H9 (cell line): ENCODE measurements at regions not wholly inside any gene's neighbourhood (a gene's known extent, or its start where the extent isn't known, plus 50 kb on each side); places are given as distances from the start of the nearest gene placed in this dataset.

ENCODE experiments used
- DNase-seq: peaks from one replicate; pipeline ENCODE4 v3.0.0-alpha.2; 2017
- H2AFZ ChIP-seq: one replicate; pipeline ENCODE4 v1.6.1; 2013; ENCODE audit warnings: mild to moderate bottlenecking, low read length, control low read depth, moderate library complexity
- H2AK5ac ChIP-seq: 2 replicates; pipeline ENCODE4 v1.6.1; 2013; ENCODE audit warnings: low read length, control low read depth, mixed read lengths; ENCODE audit not compliant: insufficient read length
- H2BK120ac ChIP-seq: one replicate; pipeline ENCODE4 v1.6.1; 2013; ENCODE audit warnings: low read depth, mild to moderate bottlenecking, low read length, control low read depth, inconsistent platforms; ENCODE audit not compliant: poor library complexity, severe bottlenecking
- H2BK12ac ChIP-seq: 2 replicates; pipeline ENCODE4 v1.6.1; 2013; ENCODE audit warnings: low read length, control low read depth, mixed read lengths, low read depth; ENCODE audit not compliant: insufficient read length
- H2BK15ac ChIP-seq: 2 replicates; pipeline ENCODE4 v1.6.1; 2013; ENCODE audit warnings: low read depth, low read length, control low read depth
- H2BK20ac ChIP-seq: one replicate; pipeline ENCODE4 v1.6.1; 2013; ENCODE audit warnings: low read depth, mild to moderate bottlenecking, low read length, control low read depth, inconsistent platforms; ENCODE audit not compliant: poor library complexity, severe bottlenecking
- H2BK5ac ChIP-seq: 2 replicates; pipeline ENCODE4 v1.6.1; 2013; ENCODE audit warnings: low read length, control low read depth, mixed read lengths; ENCODE audit not compliant: insufficient read length
- H3K14ac ChIP-seq: 2 replicates; pipeline ENCODE4 v1.6.1; 2013; ENCODE audit warnings: low read length, control low read depth; ENCODE audit not compliant: insufficient read depth
- H3K18ac ChIP-seq: 2 replicates; pipeline ENCODE4 v1.6.1; 2013; ENCODE audit warnings: low read depth, mild to moderate bottlenecking, mixed read lengths, low read length, control low read depth; ENCODE audit not compliant: insufficient read length
- H3K23ac ChIP-seq: 2 replicates; pipeline ENCODE4 v1.6.1; 2013; ENCODE audit warnings: low read length, control low read depth, mixed read lengths, low read depth; ENCODE audit not compliant: insufficient read length
- H3K23me2 ChIP-seq: 2 replicates; pipeline ENCODE4 v1.6.1; 2013; ENCODE audit warnings: low read depth, mild to moderate bottlenecking, mixed read lengths, low read length, control low read depth; ENCODE audit not compliant: insufficient read length, poor library complexity, severe bottlenecking
- H3K27ac ChIP-seq: 2 replicates; pipeline ENCODE4 v1.5.1; 2013; ENCODE audit warnings: low read length, control low read depth, mixed read lengths, low read depth; ENCODE audit not compliant: insufficient read length
- H3K27me3 ChIP-seq: 2 replicates; pipeline ENCODE4 v1.6.1; 2013; ENCODE audit warnings: low read length, control low read depth, inconsistent platforms; ENCODE audit not compliant: insufficient read depth
- H3K4ac ChIP-seq: 2 replicates; pipeline ENCODE4 v1.6.1; 2013; ENCODE audit warnings: low read depth, mild to moderate bottlenecking, control low read depth, inconsistent platforms, low read length, moderate library complexity
- H3K4me1 ChIP-seq: 2 replicates; pipeline ENCODE4 v1.6.1; 2013; ENCODE audit warnings: low read length, control low read depth, inconsistent platforms; ENCODE audit not compliant: insufficient read depth
- H3K4me2 ChIP-seq: 2 replicates; pipeline ENCODE4 v1.6.1; 2013; ENCODE audit warnings: low read length, control low read depth, mixed read lengths; ENCODE audit not compliant: insufficient read length, insufficient read depth
- H3K56ac ChIP-seq: 2 replicates; pipeline ENCODE4 v1.6.1; 2013; ENCODE audit warnings: low read depth, mild to moderate bottlenecking, mixed read lengths, low read length, control low read depth; ENCODE audit not compliant: insufficient read length
- H3K79me1 ChIP-seq: 2 replicates; pipeline ENCODE4 v1.6.1; 2013; ENCODE audit warnings: low read depth, mild to moderate bottlenecking, moderate library complexity, low read length, control low read depth, inconsistent platforms; ENCODE audit not compliant: insufficient read depth, poor library complexity, severe bottlenecking
- H3K79me2 ChIP-seq: 2 replicates; pipeline ENCODE4 v1.6.1; 2013; ENCODE audit warnings: low read length, control low read depth, inconsistent platforms; ENCODE audit not compliant: insufficient read depth
- H3K9ac ChIP-seq: 2 replicates; pipeline ENCODE4 v1.6.1; 2013; ENCODE audit warnings: low read length, control low read depth, mixed read lengths; ENCODE audit not compliant: insufficient read length; ENCODE audit errors: extremely low read depth
- H3K9me3 ChIP-seq: one replicate; pipeline ENCODE4 v1.6.1; 2013; ENCODE audit warnings: low read depth, low read length, inconsistent platforms; ENCODE audit not compliant: control insufficient read depth
- H3T11ph ChIP-seq: one replicate; pipeline ENCODE4 v1.6.1; 2013; ENCODE audit warnings: mild to moderate bottlenecking, low read length, control low read depth, inconsistent platforms
- H4K20me1 ChIP-seq: one replicate; pipeline ENCODE4 v1.6.1; 2013; ENCODE audit not compliant: control insufficient read depth, insufficient read length, insufficient read depth
- H4K5ac ChIP-seq: 2 replicates; pipeline ENCODE4 v1.6.1; 2013; ENCODE audit warnings: low read depth, mild to moderate bottlenecking, mixed read lengths, low read length, control low read depth; ENCODE audit not compliant: insufficient read length
- H4K8ac ChIP-seq: replicated peaks from 2 replicates; pipeline ENCODE4 v1.6.1; 2013; ENCODE audit warnings: low read length, control low read depth, mixed read lengths, low read depth; ENCODE audit not compliant: insufficient read length
- H4K91ac ChIP-seq: 2 replicates; pipeline ENCODE4 v1.6.1; 2013; ENCODE audit warnings: low read depth, mild to moderate bottlenecking, moderate library complexity, mixed read lengths, low read length, control low read depth; ENCODE audit not compliant: insufficient read length
- H3K27ac Mint-ChIP-seq, 3 experiments: 2 replicates in 2 of 3; 3 replicates in 1 of 3; pipeline ENCODE4 v1.8.0; 2020 to 2021; ENCODE audit warnings: mixed read lengths in 3 of 3, mild to moderate bottlenecking in 1 of 3, moderate library complexity in 1 of 3
- H3K27me3 Mint-ChIP-seq: 2 replicates; pipeline ENCODE4 v1.8.0; 2021; ENCODE audit warnings: low read depth, mild to moderate bottlenecking, moderate library complexity, mixed read lengths
- H3K36me3 Mint-ChIP-seq, 3 experiments: 2 replicates in 2 of 3; 3 replicates in 1 of 3; pipeline ENCODE4 v1.8.0; 2020 to 2021; ENCODE audit warnings: low read depth in 3 of 3, mixed read lengths in 3 of 3; ENCODE audit not compliant: insufficient read depth in 1 of 3
- H3K4me1 Mint-ChIP-seq, 2 experiments: 2 replicates each; pipeline ENCODE4 v1.8.0; 2020; ENCODE audit warnings: mixed read lengths in 2 of 2
- H3K4me3 Mint-ChIP-seq, 2 experiments: 2 replicates in 1 of 2; 3 replicates in 1 of 2; pipeline ENCODE4 v1.8.0; 2020 to 2021; ENCODE audit warnings: mild to moderate bottlenecking in 2 of 2, mixed read lengths in 2 of 2, moderate library complexity in 1 of 2
- H3K9me3 Mint-ChIP-seq, 2 experiments: 2 replicates in 1 of 2; 3 replicates in 1 of 2; pipeline ENCODE4 v1.8.0; 2020; ENCODE audit warnings: mild to moderate bottlenecking in 2 of 2, mixed read lengths in 2 of 2, moderate library complexity in 1 of 2
- WGBS: extraction: QIAGEN DNeasy Blood & Tissue Kit; methylation state at CpG from one replicate; pipeline ENCODE4 v1.1.7; 2013; ENCODE audit warnings: missing lambda C conversion rate, low lambda C conversion rate, mixed read lengths; ENCODE audit not compliant: insufficient read length; ENCODE audit errors: extremely low coverage; 5-methylcytosine and 5-hydroxymethylcytosine counted together
- TF ChIP-seq, protein P1 (sequence below): fragments of 200-600 bp; sonication (generic); conservative IDR thresholded peaks from 3 replicates; pipeline ENCODE4 v1.8.0; 2021; ENCODE audit warnings: antibody characterized with exemption, mild to moderate bottlenecking

DNA sequence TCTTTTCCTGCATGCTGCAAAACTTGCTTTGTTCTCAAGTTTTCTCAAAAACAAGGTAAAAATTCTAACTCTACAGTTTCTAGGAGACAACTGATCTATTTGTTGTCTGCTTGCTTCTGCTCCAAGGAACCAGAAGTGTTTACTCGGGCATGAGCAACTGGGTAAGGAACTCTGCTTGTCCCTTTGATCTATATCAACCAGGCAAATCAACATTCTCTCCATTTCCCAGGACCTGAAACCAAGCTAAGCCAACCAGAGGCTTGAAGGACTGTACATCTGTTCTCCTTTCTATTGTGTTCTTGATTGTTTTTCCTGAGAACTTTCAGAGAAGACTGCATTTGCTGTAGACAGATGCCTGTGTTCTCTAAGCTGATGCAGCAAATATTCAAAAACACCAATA lies 335.0 kb upstream of the KCNH7 start:
- H3K27ac Mint-ChIP-seq, result no peak overlapping the region
- Histone ChIP-seq H4K20me1 (no peaks in the 10 kb centered on the region), H3K56ac (no peak overlapping the region), H2BK15ac (no peak overlapping the region), H3T11ph (no peak overlapping the region), H3K9ac (no peak overlapping the region), H3K79me2 (no peaks in the 10 kb centered on the region), H3K9me3 (no peaks in the 10 kb centered on the region), H2BK12ac (no peak overlapping the region), H4K91ac (no peak overlapping the region), H3K14ac (no peak overlapping the region), H3K18ac (no peak overlapping the region), H2BK120ac (no peak overlapping the region), H2AFZ (no peak overlapping the region), H3K4me1 (no peaks in the 10 kb centered on the region), H4K8ac (no peak overlapping the region), H3K27ac (no peak overlapping the region), H3K4ac (no peak overlapping the region), H4K5ac (no peak overlapping the region), H3K27me3 (peaks cover 11% of the 10 kb centered on the region; the same call in 1 of the 2 replicates), H2BK20ac (no peak overlapping the region), H2BK5ac (no peak overlapping the region), H3K23ac (no peak overlapping the region), H3K79me1 (no peaks in the 10 kb centered on the region), H3K23me2 (no peaks in the 10 kb centered on the region), H3K4me2 (no peak overlapping the region), H2AK5ac (no peak overlapping the region)
- H3K36me3 Mint-ChIP-seq, result no peaks in the 10 kb centered on the region
- no peak overlapping the region for H3K4me3 Mint-ChIP-seq
- no peak for DNase-seq
- TF ChIP-seq, protein P1, sequence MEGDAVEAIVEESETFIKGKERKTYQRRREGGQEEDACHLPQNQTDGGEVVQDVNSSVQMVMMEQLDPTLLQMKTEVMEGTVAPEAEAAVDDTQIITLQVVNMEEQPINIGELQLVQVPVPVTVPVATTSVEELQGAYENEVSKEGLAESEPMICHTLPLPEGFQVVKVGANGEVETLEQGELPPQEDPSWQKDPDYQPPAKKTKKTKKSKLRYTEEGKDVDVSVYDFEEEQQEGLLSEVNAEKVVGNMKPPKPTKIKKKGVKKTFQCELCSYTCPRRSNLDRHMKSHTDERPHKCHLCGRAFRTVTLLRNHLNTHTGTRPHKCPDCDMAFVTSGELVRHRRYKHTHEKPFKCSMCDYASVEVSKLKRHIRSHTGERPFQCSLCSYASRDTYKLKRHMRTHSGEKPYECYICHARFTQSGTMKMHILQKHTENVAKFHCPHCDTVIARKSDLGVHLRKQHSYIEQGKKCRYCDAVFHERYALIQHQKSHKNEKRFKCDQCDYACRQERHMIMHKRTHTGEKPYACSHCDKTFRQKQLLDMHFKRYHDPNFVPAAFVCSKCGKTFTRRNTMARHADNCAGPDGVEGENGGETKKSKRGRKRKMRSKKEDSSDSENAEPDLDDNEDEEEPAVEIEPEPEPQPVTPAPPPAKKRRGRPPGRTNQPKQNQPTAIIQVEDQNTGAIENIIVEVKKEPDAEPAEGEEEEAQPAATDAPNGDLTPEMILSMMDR, result no peak
- peaks cover 0 to 2% of the 10 kb centered on the region in 2 experiments; a peak in 1 of 5 replicates for H3K9me3 Mint-ChIP-seq
- H3K27me3 Mint-ChIP-seq, result peaks cover 35% of the 10 kb centered on the region
- WGBS, result no CpG with 5 or more reads among the region's 1 CpG
- peaks cover 6 to 8% of the 10 kb centered on the region in 2 experiments for H3K4me1 Mint-ChIP-seq
